Stimulated activated naive B cell treated with anti-CD40 and anti-IgM and Interleukin-4, amounts not matched to agents 10 μg/mL and 1 μg/mL and 100 μg/mL, for 72 hours (primary cell): ENCODE measurements at regions not wholly inside any gene's neighbourhood (a gene's known extent, or its start where the extent isn't known, plus 50 kb on each side); places are given as distances from the start of the nearest gene placed in this dataset.
A peak's percentile ranks its signal among the peaks of the same experiment; 100 is the strongest.
"Not testable (repeated sequence)": the region's sequence is repeated elsewhere in the genome, so short reads cannot be mapped to it uniquely, and the experiment has no call there.

ENCODE experiments used
- ATAC-seq, 2 donors: fragments of 150-1000 bp; cut with Tn5 transposase; replicated peaks; 2 replicates each; pipeline ENCODE4 v1.10.0; 2021; ENCODE audit warnings: moderate library complexity in 1 of 2
- DNase-seq: peaks from one replicate; pipeline ENCODE4 v3.0.0; 2021
- H3K27ac Mint-ChIP-seq: one replicate; pipeline ENCODE4 v1.8.0; 2022; ENCODE audit warnings: mild to moderate bottlenecking, mixed read lengths
- H3K27me3 Mint-ChIP-seq, 2 donors: one replicate each; pipeline ENCODE4 v1.8.0; 2022; ENCODE audit warnings: mixed read lengths in 2 of 2
- H3K36me3 Mint-ChIP-seq, 2 donors: one replicate each; pipeline ENCODE4 v1.8.0; 2022; ENCODE audit warnings: mixed read lengths in 2 of 2, mild to moderate bottlenecking in 1 of 2
- H3K4me1 Mint-ChIP-seq, 2 donors: one replicate each; pipeline ENCODE4 v1.8.0; 2022; ENCODE audit warnings: mixed read lengths in 2 of 2, mild to moderate bottlenecking in 1 of 2
- H3K4me3 Mint-ChIP-seq, 2 donors: one replicate each; pipeline ENCODE4 v1.8.0; 2022; ENCODE audit warnings: mild to moderate bottlenecking in 2 of 2, mixed read lengths in 2 of 2, moderate library complexity in 1 of 2
- H3K9me3 Mint-ChIP-seq, 2 donors: one replicate each; pipeline ENCODE4 v1.8.0; 2022; ENCODE audit warnings: mixed read lengths in 2 of 2, mild to moderate bottlenecking in 1 of 2

DNA sequence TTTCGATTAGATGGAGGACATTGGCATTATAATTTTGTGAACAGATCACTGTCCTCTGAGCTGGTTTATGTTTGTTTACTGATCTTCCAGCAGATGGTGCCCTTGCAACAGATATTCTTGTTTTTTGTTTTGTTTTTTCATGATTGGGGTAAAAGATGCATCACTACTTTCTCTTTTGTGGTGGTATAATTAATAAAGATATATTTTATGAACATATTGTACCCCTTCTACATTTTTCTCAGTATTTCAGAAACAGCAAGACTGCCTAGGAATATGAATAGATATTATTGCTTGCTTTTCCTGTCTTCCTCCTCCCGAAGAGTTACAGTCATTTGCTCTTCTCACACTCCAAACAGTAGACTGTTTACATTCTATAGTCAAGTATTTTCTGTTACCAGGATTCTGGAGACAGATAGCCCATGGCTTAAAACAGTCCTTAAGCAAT is 905.2 kb downstream of the TRAM1L1 start:
- H3K9me3 Mint-ChIP-seq: no peaks in the 10 kb centered on the region
- no peak overlapping the region for H3K27ac Mint-ChIP-seq
- no peaks in the 10 kb centered on the region for H3K4me1 Mint-ChIP-seq
- H3K4me3 Mint-ChIP-seq: no peak overlapping the region
- ATAC-seq (no peak), DNase-seq (no peak)
- H3K36me3 Mint-ChIP-seq: no peaks in the 10 kb centered on the region
- no peaks in the 10 kb centered on the region for H3K27me3 Mint-ChIP-seq

DNA sequence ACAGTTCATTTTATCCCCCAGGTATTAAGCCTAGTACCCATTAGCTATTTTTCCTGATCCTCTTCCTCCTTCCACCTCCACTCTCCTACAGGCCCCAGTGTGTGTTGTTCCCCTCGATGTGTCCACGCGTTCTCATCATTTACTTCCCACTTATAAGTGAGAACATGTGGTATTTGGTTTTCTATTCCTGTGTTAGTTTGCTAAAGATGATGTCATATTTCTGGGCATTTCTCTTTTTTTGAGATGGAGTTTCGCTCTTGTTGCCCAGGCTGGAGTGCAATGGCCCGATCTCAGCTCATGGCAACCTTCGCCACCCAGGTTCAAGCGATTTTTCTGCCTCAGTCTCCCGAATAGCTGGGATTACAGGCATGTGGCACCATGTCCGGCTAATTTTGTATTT is 934.0 kb downstream of the TRAM1L1 start:
- H3K4me1 Mint-ChIP-seq, H3K27me3 Mint-ChIP-seq, H3K36me3 Mint-ChIP-seq, H3K4me3 Mint-ChIP-seq, H3K9me3 Mint-ChIP-seq, DNase-seq, ATAC-seq, H3K27ac Mint-ChIP-seq: not testable (repeated sequence)

DNA sequence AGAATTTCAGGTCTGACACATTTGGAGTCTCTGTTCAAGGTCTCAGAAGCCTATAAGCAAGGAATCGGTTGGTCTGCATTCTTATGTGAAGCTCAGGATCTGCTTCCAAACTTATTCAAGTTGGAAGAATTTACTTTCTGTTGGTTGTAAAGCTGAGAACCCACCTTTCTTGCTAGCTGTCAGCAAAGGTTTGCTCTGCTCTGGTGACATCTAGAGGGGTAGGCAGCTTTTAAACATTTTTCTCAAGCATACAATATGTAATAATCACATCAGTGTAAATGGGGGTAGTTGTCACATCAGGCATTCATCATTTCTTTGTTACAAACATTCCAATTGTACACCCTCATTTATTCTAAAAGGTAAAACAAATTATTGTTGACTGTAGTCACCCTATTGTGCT is 935.2 kb downstream of the TRAM1L1 start:
- Mint-ChIP-seq H3K4me1 (no peaks in the 10 kb centered on the region), H3K4me3 (no peak overlapping the region), H3K9me3 (peaks cover 0 to 2% of the 10 kb centered on the region in 2 donors), H3K36me3 (no peaks in the 10 kb centered on the region), H3K27ac (no peak overlapping the region), H3K27me3 (no peaks in the 10 kb centered on the region)
- ATAC-seq: peak in 1 of 2 donors; percentile 23
- no peak for DNase-seq

DNA sequence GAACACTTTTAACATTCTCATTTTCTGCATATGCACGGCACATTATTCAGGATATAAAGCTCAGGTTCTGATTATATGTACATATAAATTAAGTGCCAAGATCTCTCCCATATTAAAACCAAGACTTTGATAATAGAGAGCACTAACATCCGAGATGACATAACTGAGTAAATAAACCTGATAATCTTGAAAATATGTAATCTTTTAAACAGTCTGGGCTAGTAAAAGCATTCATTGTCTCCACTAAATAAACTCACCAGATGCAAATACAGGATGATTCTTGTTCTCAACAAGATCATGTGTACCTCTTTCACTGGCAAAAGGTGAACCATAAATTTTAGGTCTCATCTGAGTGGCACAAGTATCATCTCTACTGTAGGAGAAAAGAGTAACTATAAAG is 942.2 kb downstream of the TRAM1L1 start:
- ATAC-seq (no peak), DNase-seq (no peak)
- Mint-ChIP-seq H3K4me3 (no peak overlapping the region), H3K27ac (no peak overlapping the region), H3K9me3 (no peaks in the 10 kb centered on the region), H3K27me3 (no peaks in the 10 kb centered on the region), H3K4me1 (no peaks in the 10 kb centered on the region), H3K36me3 (no peaks in the 10 kb centered on the region)

DNA sequence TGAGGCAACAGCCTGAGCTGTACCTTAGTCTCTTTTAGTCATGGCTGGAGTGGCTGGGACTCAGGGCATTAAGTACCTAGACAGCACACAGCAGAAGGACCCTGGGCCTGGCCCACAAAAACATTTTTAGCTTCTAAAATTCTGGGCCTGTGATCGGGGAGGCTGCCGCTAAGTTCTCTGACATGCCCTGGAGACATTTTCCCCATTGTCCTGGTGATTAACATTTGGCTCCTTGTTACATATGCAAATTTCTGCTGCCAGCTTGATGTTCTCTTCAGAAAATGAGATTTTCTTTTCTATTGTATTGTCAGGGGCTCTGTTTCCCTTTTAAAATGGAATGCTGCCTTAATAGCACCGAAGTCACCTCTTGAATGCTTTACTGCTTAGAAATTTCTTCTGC is 952.4 kb downstream of the TRAM1L1 start:
- Mint-ChIP-seq H3K27me3 (no peaks in the 10 kb centered on the region), H3K27ac (no peak overlapping the region), H3K4me1 (no peaks in the 10 kb centered on the region), H3K9me3 (peaks cover 0 to 1% of the 10 kb centered on the region in 2 donors), H3K4me3 (no peak overlapping the region), H3K36me3 (no peaks in the 10 kb centered on the region)
- ATAC-seq: no peak
- no peak for DNase-seq

DNA sequence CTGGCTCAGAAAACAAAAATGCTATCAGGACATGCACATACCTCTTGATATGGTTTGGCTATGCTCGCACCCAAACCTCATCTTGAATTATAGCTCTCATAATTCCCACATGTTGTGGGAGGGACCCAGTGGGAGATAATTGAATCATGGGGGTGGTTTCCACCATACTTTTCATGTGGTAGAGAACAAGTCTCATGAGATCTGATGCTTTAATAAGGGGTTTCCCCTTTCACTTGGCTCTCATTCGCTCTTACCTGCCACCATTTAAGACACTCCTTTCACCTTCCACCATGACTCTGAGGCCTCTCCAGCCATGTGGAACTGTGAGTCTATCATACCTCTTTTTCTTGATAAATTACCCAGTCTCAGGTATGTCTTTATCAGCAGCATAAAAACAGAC is 958.6 kb downstream of the TRAM1L1 start:
- Mint-ChIP-seq H3K4me1 (no peaks in the 10 kb centered on the region), H3K4me3 (no peak overlapping the region), H3K9me3 (no peaks in the 10 kb centered on the region), H3K27me3 (no peaks in the 10 kb centered on the region), H3K27ac (no peak overlapping the region), H3K36me3 (no peaks in the 10 kb centered on the region)
- ATAC-seq (no peak), DNase-seq (no peak)

DNA sequence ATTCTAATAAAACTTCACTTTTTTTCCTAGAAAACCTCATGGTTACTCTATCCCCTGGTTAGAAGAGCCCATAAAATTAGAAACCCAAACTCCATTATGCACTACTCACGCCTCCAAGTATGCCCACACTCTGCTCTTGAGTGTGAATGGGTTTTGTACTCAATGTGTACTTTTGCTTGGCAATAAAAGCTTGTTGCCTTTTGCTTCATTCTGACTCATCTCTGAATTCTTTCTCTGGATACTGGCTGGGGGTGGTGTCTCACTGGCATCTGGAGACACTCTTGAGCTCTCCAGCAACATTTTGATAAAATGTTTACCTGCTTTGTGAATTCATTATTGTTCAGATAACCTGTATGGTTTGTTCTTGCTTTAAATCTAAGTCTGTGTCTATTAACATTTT is 963.3 kb downstream of the TRAM1L1 start:
- Mint-ChIP-seq H3K4me3 (no peak overlapping the region), H3K27me3 (no peaks in the 10 kb centered on the region), H3K4me1 (no peaks in the 10 kb centered on the region), H3K36me3 (no peaks in the 10 kb centered on the region), H3K27ac (no peak overlapping the region), H3K9me3 (no peaks in the 10 kb centered on the region)
- ATAC-seq (no peak), DNase-seq (no peak)

DNA sequence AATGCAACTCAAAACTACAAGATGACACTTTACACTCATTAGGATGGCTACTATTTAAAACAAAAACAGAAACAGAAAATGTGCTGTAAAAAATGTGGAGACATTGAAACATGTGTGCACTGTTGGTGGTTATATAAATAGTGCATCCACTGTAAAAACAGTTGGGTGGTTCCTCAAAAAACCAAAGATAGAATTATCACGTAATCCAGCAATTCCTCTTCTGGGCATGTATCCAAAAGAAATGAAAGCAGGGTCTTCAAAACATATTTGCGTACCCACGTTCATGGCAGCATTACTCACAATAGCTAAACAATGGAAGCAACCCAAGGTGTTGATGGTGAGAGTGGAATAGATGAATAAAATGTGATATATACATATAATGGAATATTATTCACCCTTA is 967.2 kb downstream of the TRAM1L1 start:
- Mint-ChIP-seq H3K4me3 (no peak overlapping the region), H3K27me3 (no peaks in the 10 kb centered on the region), H3K9me3 (no peaks in the 10 kb centered on the region), H3K4me1 (no peaks in the 10 kb centered on the region), H3K36me3 (no peaks in the 10 kb centered on the region), H3K27ac (no peak overlapping the region)
- DNase-seq (no peak), ATAC-seq (no peak)

DNA sequence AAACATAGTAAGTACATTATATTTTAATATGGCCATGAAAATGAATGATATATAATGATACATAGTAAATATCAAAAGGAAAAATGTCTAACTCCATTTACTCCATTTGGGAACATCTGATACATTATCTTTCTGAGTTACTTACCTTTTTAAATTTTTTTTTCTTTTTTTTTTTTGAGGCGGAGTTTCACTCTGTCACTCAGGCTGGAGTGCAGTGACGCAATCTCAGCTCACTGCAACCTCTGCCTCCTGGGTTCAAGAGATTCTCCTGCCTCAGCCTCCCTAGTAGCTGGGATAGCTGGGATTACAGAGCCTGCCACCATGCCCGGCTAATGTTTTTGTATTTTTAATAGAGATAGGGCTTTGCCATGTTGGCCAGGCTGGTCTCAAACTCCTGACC is 972.5 kb downstream of the TRAM1L1 start:
- H3K4me3 Mint-ChIP-seq, H3K9me3 Mint-ChIP-seq, DNase-seq, H3K27ac Mint-ChIP-seq, H3K36me3 Mint-ChIP-seq, ATAC-seq, H3K27me3 Mint-ChIP-seq, H3K4me1 Mint-ChIP-seq: not testable (repeated sequence)

DNA sequence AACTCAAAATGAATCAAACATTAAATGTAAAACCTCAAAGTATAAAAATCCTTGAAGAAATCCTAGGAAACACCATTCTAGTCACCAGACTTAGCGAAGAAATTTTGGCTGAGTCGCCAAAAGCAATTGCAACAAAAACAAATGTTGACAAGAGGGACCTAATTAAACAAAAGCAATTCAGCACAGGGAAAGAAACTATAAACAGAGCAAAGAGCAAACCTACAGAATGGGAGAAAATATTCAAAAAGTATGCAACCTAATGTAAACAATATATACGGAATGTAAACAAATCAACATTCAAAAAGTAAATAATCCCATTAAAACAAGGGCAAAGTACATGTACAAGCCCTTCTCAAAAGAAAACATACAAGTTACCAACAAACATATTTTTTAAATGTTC is 974.7 kb downstream of the TRAM1L1 start:
- Mint-ChIP-seq H3K27ac (no peak overlapping the region), H3K9me3 (peaks cover 0 to 4% of the 10 kb centered on the region in 2 donors), H3K36me3 (no peaks in the 10 kb centered on the region), H3K27me3 (no peaks in the 10 kb centered on the region), H3K4me3 (no peak overlapping the region), H3K4me1 (no peaks in the 10 kb centered on the region)
- DNase-seq (no peak), ATAC-seq (no peak)

DNA sequence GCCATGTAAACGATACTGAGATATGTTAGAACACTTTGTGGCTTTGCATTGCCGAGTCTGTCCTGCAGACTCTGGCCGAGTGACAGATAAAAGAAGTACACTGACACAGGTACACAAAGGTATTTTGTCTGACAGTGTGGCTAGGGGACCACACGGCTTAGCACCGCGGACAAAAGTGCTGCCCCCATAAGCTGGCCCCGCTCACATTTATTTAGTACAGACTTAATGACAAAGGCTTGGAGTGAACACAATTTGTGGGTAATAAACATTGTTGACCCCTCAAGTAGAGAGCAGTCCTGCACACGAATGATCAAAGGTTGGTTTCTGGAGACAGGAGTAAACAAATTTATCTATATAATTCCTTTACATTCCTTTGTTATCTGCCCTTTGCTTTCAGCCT is 976.8 kb downstream of the TRAM1L1 start:
- no peak for ATAC-seq
- H3K4me1 Mint-ChIP-seq: no peaks in the 10 kb centered on the region
- no peaks in the 10 kb centered on the region for H3K36me3 Mint-ChIP-seq
- H3K27ac Mint-ChIP-seq: no peak overlapping the region
- no peak overlapping the region for H3K4me3 Mint-ChIP-seq
- H3K9me3 Mint-ChIP-seq: peaks cover 0 to 4% of the 10 kb centered on the region in 2 donors
- H3K27me3 Mint-ChIP-seq: no peaks in the 10 kb centered on the region
- DNase-seq: no peak

DNA sequence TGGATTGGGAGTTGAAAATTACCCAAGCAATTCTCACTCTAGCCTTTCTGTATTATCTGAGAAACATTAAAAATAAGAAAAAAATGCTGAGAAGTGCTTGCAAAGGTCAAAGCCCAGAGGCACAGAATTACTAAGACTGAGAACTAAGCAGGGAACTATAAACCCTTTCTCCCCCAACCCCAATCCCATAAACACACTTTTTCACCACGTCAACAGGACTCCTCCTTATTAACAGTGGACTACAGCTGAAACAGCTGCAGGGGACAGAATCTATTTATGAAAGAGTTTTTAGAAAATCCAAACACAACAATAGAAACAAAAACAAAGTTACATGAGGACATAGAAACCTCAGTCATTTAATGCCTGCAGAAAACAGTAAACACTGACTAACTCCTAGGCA is 984.1 kb downstream of the TRAM1L1 start:
- no peak overlapping the region for H3K4me3 Mint-ChIP-seq
- no peaks in the 10 kb centered on the region for H3K4me1 Mint-ChIP-seq
- no peaks in the 10 kb centered on the region for H3K27me3 Mint-ChIP-seq
- ATAC-seq (no peak), DNase-seq (no peak)
- H3K9me3 Mint-ChIP-seq: peaks cover 5 to 6% of the 10 kb centered on the region in 2 donors
- no peak overlapping the region for H3K27ac Mint-ChIP-seq
- no peaks in the 10 kb centered on the region for H3K36me3 Mint-ChIP-seq

DNA sequence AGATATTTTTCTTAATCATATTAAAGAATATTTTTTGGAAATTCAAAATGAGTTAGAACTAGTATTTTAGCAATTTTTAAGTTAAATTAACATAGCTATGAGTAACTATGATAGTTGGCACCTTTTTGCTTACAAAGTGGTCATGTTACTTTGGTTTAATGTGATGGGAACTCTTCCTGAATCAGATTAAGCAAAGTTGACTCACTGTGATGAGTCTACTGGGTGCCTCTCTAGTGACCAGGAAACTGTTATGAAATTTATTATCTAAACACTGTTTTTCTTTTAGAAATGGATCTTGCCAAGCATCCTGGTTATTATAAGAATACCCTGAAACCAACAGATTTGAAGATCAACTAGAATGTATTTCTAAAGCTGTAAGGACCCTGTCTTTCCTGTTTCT is 985.8 kb downstream of the TRAM1L1 start:
- Mint-ChIP-seq H3K27ac (no peak overlapping the region), H3K4me1 (no peaks in the 10 kb centered on the region), H3K27me3 (no peaks in the 10 kb centered on the region), H3K4me3 (no peak overlapping the region), H3K36me3 (no peaks in the 10 kb centered on the region), H3K9me3 (peaks cover 5 to 6% of the 10 kb centered on the region in 2 donors)
- ATAC-seq (no peak), DNase-seq (no peak)

DNA sequence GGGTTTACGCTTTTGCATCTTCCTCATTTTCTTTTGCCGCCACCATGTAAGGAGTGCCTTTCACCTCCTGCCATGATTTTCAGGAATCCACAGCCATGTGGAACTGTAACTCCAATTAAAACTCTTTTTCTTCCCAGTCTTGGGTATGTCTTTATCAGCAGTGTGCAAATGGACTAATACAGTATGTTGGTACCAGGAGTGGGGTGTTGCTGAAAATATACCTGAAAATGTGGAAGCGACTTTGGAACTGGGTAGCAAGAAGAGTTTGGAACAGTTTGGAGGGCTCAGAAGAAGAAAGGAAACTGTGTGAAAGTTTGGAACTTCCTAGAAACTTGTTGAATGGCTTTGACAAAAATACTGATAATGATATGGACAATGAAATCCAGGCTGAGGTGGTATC is 983.9 kb upstream of the NDST4 start:
- not testable (repeated sequence) for ATAC-seq, DNase-seq, H3K27me3 Mint-ChIP-seq, H3K4me3 Mint-ChIP-seq, H3K27ac Mint-ChIP-seq, H3K9me3 Mint-ChIP-seq, H3K36me3 Mint-ChIP-seq, H3K4me1 Mint-ChIP-seq

DNA sequence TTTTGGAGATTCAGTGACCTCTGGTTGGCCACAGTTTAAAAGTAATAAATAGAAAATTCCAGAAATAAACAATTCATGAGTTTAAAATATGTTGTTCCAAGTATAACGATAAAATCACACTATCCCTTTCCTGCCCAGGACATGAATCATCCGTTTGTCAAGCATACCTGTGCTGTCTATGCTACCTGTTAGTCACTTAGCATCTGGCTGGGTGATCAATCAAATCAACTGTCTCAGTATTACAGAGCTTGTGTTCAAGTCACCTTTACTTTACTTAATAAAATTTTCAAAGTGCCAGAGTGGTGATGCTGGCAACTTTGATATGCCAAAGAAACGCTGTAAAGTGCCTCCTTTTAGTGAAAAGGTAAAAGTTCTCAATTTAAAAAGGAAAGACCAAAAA is 979.5 kb upstream of the NDST4 start:
- peaks cover 5% of the 10 kb centered on the region in 2 donors for H3K9me3 Mint-ChIP-seq
- no peaks in the 10 kb centered on the region for H3K4me1 Mint-ChIP-seq
- no peak overlapping the region for H3K27ac Mint-ChIP-seq
- no peak for ATAC-seq
- no peaks in the 10 kb centered on the region for H3K36me3 Mint-ChIP-seq
- no peak for DNase-seq
- no peaks in the 10 kb centered on the region for H3K27me3 Mint-ChIP-seq
- no peak overlapping the region for H3K4me3 Mint-ChIP-seq

DNA sequence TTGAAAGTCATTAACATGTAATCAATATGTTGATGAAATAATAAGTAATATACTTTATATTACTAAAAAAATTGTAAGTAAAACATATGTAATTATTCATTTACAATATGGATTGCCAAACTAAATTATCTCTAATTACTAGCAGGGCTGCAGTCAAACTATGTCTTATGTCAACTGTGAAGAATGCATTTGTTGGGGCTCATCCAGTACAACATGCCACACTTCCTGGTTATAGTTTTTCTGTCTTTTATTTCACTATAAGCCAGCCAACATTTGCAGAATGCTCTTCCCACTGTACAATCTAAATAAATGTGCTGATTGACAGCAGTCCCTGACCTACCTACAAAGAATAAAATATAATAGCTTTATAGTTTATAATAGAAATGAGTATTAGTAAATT is 975.4 kb upstream of the NDST4 start:
- H3K36me3 Mint-ChIP-seq: no peaks in the 10 kb centered on the region
- no peaks in the 10 kb centered on the region for H3K4me1 Mint-ChIP-seq
- DNase-seq (no peak), ATAC-seq (no peak)
- no peak overlapping the region for H3K27ac Mint-ChIP-seq
- no peaks in the 10 kb centered on the region for H3K9me3 Mint-ChIP-seq
- H3K27me3 Mint-ChIP-seq: no peaks in the 10 kb centered on the region
- no peak overlapping the region for H3K4me3 Mint-ChIP-seq
